Left renal cortex interstitium (tissue), 4 donors: ENCODE measurements at regions not wholly inside any gene's neighbourhood (a gene's known extent, or its start where the extent isn't known, plus 50 kb on each side); places are given as distances from the start of the nearest gene placed in this dataset.
"Not testable (repeated sequence)": the region's sequence is repeated elsewhere in the genome, so short reads cannot be mapped to it uniquely, and the experiment has no call there.

Source experiments
- DNase-seq, 4 donors: peaks; one replicate each; pipeline ENCODE4 v3.0.0-alpha.2; 2013; ENCODE audit warnings: low read depth in 4 of 4, low spot score in 2 of 4, missing footprints in 1 of 4

DNA sequence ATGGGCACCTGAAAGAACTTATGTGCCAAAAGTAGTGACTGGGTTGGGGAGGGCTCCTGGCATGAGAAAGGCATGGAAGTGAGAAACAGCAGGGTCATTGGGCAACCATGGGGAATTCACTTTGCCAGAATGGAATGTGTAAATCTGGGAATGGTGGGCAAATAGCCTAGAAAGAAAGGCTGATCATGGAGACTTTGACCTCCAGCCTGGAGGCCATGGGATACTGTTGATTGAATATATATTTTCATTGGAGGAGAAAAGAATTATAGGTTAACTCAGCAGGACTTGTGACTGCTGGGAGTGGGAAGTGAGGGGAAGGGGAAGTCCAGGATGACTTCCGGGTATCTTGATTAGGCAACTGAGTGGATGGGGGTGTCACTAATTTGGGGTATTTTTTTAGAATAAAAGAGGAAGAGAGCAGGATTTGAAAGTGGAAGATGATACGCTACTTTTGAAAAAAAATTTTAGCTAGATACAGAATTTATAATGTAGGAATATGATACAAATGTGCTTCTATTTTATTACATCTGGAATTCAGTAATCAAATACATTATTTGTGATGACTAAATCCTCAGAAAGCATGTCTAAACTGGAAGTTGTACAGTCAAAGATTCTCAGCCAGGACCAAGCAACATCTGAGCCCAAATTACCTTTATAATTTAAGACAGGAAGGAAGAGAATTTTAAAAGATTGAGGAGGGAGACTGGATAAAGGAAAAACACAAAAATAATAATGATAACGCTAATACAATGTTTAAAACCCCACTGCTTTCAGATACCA lies 116.2 kb downstream of the GATA6 start:
- no peak for DNase-seq

DNA sequence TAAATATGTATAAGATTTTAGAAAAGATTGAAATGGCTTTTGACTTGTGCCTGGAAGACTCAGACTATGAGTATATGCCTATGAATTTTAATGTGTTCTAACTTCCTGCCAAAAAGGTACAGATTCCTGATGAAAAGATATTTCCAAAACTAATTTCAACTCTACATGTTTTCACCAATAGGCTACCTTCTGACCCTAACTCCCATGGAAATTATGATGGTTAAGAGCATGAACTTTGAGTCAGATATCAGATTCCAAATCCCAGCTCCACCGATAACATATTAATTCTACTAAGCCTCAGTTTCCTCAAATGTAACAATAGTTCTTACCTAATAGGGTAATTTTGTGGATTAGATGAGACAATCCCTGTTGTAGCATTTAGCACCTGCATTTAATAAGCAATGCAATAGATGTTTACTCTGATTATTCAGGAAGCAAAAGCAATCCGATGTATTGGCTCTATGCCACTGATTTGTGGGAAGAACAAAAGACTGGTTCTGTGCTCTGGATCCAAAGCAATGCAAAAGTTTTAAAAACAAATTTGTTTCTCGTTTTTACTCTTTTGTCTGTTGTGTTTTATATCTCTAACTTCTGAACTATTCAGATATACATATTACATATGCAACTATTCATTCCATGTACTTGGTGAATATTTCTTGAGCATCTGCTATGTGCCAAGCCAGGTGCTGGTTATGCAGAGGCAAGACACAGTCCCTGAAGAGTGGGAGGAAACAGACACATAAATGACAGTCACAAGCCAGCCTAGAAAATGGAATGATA lies 115.4 kb downstream of the GATA6 start:
- DNase-seq, result no peak

DNA sequence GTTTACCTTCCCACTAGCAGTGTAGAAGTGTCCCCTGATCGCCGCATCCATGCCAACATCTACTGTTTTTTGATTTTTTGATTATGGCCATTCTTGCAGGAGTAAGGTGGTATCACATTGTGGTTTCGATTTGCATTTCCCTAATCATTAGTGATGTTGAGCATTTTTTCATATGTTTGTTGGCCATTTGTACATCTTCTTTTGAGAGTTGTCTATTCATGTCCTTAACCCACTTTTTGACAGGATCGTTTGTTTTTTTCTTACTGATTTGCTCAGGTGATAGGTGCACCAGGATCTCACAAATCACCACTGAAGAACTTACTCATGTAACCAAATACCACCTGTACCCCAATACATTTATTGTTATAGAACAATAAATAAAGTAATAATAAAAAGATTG lies 114.5 kb downstream of the GATA6 start:
- DNase-seq, result not testable (repeated sequence)

DNA sequence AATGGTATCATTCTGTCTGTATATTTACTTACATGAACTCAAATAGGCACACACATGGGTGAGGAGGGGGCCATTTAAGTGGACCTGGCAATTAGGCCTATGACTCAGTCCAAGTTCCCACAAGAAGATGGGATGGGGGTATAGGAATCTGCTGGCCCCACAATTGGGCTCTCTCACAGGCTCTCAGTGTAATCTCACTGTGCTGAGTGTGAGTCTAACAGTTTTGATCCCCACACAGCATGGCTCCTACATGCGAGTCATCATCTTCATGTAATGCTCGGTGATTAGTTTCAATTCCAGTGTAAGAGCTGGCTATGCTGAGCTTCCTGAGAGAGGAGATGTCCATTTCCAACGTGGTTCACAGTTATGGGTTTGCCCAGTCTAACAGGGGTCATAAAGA lies 114.0 kb downstream of the GATA6 start:
- no peak for DNase-seq

DNA sequence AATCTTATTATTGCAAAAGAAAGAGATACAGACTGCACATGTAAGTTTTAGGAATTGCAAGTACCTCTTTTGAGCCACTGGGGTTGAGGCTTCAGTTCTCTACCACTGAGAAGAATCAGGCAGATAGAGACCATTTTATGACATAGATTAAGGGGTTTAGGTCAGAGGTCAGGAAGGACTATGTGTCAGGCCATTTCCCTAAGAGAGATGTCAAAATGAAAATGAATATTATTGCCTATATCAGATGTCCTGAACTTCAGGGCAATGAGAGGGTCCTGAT lies 113.7 kb downstream of the GATA6 start:
- no peak for DNase-seq

DNA sequence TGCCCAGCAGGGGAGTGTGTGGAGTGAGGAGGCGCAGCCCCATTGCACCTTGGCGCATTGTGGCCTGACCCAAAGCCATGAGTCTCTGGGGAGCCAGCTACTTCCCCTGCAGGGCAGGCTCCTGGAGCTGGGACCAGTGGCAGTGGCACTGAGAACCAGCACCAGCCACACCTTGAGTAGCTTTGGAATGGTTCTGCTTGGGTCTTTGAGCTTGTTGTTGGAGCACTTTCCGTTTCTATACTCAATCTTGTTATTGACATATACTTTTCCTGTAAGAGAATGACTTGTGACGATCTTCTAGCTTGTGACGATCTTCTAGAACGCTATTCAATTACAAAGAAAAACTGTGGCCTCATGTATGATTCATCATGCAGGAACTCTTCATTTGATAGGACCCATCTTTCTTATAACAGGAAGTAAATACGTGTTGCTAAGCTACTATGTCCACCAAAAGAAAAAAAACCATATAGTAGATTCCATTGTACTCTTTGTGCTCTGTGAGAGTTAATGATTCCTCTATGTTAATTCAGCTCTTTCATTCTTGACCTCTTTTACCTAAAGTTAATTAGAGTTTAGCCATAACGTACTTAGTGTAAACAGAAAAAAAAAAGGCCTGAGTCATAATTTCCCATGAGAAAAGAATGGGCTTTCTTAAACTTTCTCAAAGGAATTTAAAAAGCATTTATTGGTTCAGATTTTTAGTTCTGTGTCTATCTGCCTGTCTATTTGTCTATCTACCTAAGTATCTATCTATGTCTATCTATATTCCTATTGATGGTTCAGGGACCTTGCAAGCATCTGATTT lies 113.1 kb downstream of the GATA6 start:
- peak in 2 of 4 donors; percentile 7 to 17 for DNase-seq

DNA sequence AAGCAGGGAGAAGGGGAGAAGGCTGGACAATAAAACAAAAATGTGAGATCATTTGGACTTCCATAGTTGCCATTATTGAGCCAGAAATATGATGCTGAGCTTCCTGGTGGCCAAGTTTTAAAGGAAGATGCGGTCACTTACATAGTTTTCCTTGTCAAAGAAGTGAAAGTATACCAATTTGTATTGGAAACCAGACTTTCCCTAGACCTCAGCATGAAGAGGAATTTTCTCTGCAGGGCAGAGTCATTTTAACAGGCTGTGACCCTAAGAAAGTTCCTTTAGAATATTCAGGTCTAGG lies 111.0 kb downstream of the GATA6 start:
- DNase-seq, result no peak

DNA sequence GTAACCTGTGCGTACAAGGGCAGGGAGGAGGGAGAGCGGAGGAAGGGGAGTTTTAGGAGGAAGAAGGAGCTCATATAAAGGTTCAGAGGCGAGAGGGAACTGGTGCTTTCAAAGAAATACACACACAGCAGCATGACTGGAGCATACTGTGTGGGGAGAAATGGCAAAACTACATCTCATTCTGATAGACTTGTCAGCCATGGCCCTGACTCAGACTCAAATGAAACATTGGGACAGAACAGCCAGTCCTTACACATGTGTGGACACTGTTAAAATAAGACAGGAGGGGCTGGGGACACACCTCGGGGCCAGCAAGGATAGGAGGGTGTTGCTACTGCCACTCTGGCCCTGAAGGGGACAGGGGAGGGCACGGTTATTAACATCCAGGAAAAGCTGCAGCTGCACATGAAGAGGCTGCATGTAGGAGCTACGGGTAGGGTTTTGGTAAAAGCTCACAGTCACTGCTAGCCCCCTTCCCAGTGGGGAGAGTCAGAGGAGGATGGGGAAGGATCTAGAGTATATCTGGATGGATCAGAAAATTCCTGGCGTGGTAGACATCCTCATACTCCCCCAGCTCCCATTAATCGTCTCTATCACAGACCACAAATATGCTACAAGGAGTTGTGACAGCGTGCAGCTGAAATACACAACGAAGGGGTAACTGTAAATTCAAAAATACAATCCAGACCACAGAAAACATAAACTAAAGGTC lies 110.5 kb downstream of the GATA6 start:
- peak in 1 of 4 donors; percentile 7 for DNase-seq

DNA sequence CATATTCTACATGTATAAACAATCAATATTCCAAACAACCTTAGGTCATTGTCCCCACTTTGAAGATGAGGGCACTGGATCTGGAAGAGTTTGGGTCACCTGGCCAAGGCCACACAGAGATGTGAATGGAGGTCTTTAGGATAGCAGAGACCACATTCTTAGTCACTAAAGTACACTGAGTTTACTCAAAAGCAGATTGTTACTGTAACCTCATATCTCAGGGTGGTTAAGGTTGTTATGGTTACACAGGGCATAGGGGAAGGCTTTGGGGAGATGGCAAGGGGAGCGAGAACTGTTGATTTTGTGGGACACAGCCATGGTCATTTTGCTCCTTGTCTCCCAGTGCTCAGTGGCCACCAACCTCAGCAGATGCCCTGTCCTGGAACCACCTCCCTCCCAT lies 109.4 kb downstream of the GATA6 start:
- DNase-seq, result no peak

DNA sequence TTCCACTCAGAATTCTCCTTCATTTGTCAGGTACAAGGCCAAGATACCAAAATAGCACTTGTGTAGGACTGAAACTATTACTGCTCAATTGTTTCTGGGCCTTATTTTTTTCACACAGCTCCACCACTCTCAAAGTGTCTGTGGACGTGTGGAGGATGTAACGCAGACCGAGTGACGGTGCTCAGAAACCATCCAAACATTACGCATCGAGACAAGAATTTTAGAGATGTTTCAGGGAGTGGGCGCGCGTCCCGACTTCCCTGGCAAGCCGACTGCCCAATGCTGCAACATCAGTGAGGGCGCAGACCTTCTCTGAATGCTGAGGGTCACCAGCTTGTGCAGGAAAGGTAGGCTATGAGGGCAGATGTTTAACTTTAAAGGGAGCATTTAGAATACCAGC lies 108.4 kb downstream of the GATA6 start:
- no peak for DNase-seq

DNA sequence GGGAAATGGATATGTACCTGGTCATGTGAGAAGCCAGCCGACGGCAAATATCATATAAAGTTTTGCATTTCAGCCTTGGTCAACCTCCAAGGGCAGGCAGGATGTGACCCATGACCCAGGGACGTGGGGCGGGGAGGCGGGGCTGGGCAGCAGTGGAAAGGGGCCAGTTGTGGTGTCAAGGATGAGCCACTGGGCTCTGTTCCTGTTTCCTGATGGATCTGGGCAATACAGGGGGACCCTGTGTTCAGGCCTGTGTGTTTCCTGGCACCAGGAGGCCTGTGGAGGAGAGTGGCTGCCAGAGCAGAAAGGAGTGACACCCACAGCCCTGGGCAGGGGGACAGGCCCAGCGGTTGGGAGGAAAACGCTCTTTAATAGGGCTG lies 106.9 kb downstream of the GATA6 start:
- no peak for DNase-seq

DNA sequence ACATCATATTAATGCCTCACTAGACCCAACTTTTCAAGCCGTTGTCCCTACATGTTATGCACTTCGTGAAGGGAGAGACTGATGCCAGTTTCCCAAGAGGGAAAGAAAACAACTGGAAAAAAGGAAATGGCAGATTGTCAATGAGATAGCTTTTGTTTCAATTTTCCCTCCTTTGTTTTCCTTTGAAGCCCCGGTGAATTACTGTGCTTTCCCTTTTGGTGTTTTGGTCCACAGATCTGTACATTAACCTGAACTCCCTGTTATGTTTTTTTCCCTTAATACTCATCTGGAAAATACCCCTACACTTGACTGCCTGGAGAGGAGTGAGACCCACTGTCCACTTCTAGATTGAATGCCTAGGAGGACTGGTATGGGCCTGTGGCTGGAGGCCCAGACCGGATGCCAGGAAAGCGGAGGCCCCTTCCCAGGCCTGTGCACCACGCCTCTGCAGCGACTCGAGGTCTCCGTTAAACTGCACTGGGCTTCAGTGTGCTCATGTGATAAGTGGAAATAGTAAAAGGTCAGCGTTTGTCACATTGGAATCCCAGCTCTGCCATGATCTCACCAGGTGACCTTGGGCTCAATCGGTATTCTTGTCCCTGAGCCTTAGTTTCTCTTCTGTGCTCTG lies 106.4 kb downstream of the GATA6 start:
- no peak for DNase-seq

DNA sequence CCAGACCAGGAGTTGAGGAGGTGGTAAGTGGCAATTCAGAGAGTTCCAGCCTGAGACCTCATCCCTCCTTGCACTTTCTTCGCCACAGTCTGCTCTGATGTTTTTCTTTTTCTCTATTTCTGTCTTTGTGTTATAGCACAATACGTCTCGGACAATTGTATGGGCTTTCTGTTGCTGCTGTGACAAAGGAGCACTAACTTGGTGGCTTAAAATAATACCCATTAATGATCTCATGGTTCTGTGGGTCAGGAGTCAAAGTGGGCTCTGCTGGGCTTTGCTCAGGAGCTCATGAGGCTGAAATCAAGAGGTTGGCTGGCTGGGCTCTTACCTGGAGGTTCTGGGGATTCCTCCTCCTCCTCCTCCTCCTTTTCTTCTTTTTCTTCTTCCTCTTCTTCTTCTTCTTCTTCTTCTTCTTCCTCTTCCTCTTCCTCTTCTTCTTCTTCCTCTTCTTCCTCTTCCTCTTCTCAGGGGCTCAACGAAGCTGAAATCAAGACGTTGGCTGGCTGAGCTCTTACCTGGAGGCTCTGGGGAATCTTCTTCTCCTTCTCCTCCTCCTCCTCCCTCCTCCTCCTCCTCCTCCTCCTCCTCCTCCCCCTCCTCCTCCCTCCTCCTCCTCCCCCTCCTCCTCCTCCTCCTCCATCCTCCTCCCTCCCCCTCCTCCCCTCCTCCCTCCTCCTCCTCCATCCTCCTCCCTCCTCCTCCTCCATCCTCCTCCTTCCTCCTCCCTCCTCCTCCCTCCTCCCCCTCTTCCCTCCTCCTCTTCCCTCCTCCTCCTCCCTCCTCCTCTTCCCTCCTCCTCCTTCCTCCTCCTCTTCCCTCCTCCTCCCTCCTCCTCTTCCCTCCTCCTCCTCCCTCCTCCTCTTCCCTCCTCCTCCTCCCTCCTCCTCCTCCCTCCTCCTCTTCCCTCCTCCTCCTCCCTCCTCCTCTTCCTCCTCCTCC lies 104.0 kb downstream of the GATA6 start:
- no peak for DNase-seq

DNA sequence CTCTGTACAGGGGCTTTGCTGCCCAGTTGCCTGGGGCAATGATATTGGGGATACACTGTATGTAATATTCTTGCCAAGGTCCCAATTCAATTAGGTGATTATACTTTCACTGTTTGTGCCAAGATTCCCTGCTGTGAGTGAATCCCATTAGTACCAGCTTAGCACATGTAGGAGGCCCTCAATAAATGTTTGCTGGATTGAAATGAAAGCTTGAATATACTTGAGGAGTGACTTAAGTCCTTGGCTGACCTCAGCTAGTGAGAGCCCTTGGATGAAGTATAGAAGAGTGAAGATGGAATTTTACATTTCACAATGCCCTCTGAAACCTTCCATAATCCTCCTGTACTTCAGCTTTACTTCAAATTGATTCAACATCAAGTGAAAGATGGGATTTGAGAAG lies 102.9 kb downstream of the GATA6 start:
- no peak for DNase-seq

DNA sequence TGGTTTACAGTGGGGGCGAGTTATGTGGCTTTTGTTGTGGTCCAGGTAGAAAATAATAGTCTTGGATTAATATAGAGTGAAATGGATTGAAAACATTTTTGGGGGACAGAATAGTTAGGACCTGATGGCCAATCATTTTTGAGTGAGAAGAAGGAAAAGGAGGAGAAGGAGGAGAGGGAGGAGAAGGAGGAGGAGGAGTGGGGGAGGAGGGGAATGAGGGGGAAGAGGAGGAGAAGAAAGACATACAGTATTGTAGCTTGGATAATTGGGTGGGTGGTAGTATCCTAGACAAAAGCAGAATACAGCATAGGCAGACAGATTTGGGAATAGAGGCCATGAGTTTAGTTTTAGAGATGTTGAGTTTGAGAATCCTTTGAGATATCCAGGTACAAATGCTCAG lies 101.6 kb downstream of the GATA6 start:
- DNase-seq, result no peak

DNA sequence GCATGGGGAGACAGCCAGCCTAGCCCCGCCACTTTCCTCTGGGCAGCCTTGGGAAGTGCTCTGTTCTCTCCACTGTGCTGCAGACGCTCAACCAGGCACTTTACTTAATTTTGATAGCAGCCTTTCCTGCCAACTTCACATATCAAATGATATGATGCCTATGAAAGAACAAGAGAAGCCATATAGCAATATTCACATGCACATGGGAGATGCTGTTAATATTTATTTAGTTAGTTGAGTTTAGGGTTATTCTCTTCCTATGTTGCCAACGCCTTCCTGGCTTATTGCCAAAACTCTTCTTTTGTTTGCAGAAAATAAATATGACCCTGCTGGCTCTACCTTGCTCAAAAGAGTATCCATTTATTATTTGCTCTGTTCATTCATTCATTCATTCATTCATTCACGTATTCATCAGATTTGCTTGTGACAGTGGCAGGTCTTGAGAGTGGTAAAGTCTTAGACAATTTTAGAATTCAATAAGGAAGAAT lies 99.3 kb downstream of the GATA6 start:
- no peak for DNase-seq

DNA sequence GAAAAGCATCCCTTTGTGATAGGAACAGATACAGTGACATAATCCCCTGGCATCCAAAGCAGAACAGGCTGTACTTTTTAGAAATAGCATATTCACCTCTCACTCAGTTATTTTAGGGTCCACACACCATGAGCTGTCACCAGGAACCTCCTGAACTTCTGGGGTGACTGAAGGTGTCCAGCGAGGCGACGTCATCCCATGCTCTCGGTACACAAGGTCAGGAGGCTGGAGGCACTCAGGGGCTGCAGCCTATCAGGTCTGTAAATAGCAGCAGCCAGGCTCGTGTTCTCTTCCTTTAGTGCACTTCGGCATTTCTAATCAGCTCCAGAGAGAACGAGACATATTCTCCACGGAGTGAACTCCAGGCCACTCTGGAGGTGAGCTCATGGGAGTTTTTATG lies 98.3 kb downstream of the GATA6 start:
- DNase-seq, result no peak

DNA sequence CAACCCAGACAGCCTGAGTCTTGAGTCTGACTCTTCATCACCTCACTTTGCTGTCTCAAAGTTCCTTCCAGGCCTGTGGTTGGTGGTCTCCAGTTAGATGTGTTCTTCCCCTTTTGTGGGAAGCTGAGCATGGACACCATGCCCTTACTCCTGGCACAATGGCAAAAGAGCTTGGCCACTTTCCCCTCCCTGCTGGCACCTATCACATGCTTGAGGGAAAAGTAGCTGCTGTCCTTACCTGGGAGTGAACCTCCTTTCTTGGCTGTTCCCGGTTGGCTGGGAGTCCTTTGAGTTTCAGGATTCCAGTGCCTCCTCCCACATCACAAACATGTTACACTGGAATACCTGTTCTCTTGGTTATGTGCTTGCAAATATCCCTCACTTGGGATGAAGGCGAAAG lies 97.8 kb downstream of the GATA6 start:
- no peak for DNase-seq

DNA sequence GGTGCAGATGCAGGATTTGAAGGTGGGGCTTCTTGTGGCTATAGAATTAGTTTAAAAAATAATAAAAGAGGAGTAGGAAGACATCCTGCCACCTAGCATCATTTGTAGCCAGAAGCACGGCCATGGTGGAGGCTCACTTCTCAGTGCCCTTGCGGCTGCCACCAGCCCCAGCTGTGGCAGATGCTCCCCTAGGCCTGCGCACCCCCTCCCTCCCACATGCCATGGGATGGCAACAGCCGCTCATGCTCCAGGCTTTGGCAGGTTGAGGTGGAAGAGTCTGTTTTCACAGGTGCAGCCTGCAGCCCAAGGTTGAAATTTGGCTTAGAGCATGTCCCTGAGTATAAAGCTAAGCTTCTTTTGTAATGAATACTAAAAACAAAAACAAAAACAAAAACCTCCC lies 96.4 kb downstream of the GATA6 start:
- DNase-seq, result no peak
